Putamen (tissue), 1 donor: ENCODE measurements at regions not wholly inside any gene's neighbourhood (a gene's known extent, or its start where the extent isn't known, plus 50 kb on each side); places are given as distances from the start of the nearest gene placed in this dataset.

Source experiments
- DNase-seq: peaks from one replicate; pipeline ENCODE4 v3.0.0-alpha.2; 2016; ENCODE audit warnings: low spot score

- no peak for DNase-seq
Observed at GRCh38 chr15:39482459-39482858, 98.4 kb upstream of the THBS1 start.

GRCh38 chr15:39486621-39487457 is 94.0 kb upstream of the THBS1 start:
- no peak for DNase-seq

GRCh38 chr15:39487458-39487735 is 93.5 kb upstream of the THBS1 start:
- DNase-seq: no peak

- DNase-seq: no peak
Observed at GRCh38 chr15:39488516-39488915, 92.4 kb upstream of the THBS1 start.

DNA sequence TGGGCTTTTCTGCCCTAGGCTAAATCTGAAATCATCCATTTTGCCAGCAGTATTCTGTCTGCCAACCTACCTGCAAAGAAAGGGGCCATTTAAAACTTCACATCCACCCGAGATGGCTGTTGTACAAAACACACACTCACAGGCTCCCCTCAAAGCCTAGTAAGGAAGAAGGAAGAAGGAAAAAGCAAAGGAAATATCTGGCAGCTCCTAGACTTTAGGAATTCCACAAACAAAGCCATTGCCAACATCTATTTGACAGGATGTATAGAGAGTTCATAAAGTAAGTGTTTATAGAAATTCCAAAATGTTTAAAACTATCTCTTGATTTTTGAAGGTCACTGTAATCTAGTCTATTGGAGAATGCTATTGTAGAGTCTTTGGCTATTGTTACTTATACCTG is 91.9 kb upstream of the THBS1 start:
- DNase-seq: no peak

GRCh38 chr15:39491115-39491885 is 89.6 kb upstream of the THBS1 start:
- no peak for DNase-seq

- no peak for DNase-seq
Observed at GRCh38 chr15:39491886-39492490, 88.9 kb upstream of the THBS1 start.

DNA sequence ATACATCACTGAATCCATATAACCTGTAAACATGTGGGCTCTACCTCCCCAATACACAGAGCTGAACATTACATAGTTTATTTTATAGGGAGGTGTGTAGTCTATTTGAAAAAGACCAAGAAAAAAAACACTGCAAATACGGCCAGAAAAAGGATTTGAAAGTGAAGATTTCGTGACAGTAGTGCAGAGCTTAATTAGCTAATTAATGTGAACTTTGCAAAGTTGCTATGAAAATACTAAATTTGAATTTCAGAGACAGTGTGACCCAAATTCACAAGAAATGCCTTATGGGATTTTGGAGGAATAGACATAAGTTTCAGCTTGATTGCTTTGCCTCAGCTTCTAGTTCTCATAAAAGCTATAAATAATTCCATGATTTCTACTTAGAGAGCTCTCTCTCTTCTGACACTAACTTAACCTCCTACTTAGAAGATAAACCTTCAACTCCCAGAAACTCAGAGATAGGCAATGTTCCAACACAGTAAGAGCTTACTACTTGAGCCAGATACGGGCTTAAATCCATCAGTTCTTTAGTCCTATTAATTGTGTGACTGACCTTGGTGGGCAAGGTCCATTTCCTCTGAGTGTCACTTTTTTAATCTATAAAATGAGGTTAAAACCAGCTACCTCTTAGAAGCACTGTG is 87.3 kb upstream of the THBS1 start:
- DNase-seq: no peak

- DNase-seq: no peak
Observed at GRCh38 chr15:39494462-39494861, 86.4 kb upstream of the THBS1 start.

- no peak for DNase-seq
Observed at GRCh38 chr15:39495871-39496840, 84.7 kb upstream of the THBS1 start.

GRCh38 chr15:39497016-39497758 is 83.7 kb upstream of the THBS1 start:
- no peak for DNase-seq

DNA sequence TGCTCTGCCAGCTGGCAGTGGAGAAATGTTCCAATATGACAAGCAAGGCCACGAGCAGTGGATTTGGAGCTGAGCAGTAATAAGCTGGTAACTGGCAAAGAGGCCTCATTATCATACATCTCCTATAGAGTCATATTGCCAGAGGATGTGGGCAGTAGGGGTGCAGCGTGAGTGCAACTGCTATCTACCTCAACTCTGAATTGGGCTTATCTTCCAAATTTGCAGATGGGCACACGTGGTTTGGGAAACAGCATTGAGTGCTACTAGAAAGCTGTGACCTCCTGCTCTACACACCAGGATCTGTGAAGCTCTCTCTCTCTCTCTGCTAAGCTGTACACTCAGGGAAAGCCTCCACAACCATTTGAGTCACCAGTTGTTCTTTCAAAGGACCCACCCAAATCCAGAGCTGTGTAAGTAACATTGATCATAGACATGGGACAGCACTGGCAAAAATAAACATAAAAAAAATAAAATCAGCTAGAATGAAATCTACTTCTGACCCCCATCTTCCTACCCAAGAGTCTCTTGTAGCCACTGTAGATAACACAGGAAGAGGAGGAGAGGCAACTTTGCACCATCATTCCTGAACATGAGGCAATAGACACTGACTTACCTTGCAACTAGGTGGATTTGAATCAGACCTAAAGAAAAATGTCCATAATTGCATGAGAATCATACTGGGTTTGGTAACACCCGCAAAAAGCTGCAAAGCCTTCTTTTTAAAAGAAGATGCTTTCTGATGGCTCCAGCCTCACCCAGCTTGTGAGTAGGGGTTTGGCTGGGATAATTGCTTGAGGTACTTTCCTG is 82.9 kb upstream of the THBS1 start:
- no peak for DNase-seq

- DNase-seq: no peak
Observed at GRCh38 chr15:39498629-39499028, 82.2 kb upstream of the THBS1 start.

DNA sequence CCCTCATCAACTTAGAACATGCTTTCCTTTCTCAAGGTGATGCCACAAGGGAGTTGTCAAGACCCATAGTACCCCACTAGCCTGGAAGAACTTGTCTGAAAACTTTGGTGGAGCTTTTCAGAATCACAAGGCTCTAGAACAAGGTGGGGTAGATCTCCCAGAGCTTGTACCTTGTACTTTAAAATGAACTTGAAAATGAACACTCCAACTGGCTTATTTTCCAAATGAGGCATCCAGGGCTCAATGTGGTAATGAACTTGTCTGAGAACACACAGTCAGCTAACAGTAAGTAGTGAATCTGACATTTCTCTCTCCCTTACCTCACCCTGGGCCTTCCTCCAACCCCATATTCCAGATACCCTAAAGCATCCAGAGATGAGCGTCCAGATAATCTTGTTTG is 81.8 kb upstream of the THBS1 start:
- no peak for DNase-seq

DNA sequence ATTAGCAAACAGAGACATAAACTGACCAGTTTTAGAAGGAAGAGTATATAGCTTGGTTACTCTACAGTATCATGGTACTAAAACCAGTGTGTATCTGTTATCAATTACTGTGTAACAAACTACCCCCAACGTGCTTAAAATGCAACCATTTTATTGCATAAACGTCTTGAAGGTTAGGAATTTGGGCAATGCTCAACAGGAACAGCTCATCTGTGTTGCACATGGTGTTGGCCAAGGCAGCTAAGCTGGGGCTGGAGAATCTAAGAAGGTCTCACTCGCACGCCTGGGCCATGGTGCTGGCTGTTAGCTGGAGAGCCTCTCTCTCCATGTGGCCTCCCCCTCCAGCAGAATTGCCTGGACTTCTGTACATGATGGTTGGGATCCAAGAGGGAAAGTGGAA is 81.2 kb upstream of the THBS1 start:
- no peak for DNase-seq

DNA sequence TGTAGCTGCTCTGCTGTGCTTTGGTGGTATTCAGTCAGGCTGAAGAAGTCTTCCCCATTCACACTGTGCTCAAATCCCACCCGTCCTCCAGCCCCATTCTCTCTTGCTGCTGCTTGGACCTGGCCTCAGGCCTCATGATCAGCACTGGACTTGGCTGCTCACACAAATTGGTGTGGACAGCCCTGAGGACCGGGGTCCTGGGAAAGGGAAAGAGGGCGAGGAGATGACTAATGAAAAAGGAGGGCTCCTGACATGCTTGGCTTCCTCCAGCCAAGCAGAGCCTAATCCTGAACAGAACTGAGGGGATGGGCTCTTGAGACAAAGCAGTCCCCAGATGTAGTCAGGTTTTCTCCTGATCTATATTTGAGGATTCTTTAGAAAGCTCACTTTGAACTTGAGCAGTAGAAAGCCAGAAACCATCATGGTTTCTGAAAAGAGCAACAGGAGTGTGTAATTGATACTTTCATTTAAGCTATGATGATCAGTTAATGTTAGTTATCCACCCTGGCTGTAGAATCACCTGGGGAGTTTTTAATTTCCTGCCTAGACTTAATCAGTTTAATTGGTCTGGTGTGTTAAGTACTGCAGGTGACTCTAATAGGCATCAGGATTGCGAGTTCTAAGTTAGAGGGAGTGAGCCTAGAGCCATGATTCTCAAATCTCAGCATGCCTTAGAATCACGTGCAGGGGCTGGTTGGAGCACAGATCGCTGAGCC is 79.4 kb upstream of the THBS1 start:
- DNase-seq: no peak

DNA sequence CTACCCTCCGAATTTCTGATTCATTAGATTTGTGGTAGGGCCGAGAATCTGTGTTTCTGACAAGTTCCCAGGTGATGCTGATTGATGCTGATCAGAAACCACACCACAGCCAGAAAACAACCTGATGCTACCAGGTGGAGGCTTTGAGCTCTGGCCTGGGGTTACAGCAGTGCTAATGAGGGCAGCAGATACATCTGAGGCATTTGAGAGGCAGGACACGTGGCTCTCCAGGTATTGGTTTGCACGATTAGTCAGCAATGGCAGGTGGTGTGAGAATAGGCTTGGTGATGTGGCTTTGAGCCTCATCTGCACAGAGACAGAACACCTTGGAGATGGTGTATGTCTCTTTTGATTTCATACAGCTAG is 78.8 kb upstream of the THBS1 start:
- DNase-seq: no peak

DNA sequence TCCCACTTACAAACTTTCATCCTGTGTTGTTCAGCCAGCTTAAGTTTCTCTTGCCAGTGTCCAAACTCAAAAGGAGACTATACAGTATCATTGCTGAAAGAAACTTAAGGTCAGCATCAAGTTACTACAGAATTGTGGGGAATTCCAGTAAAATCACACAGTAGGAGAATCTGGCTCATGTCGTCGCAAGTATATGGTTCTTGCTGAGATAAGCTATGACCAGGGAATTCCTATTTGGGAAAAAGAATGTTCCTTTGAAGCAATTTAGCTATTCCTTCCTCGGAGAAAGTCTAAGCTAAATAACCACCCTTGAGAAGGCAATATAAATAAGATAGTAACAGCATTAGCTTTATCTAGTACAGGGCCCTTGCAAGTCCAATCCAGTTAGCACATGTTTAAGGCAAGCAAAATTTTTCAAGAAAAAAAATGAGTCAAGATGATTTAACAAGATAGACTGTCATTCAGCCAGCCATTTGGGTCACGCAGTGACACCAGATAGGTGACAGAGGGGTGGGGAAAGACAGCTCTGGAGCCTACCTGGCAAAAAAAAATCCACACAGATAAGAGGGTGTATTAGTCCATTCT is 78.2 kb upstream of the THBS1 start:
- no peak for DNase-seq

DNA sequence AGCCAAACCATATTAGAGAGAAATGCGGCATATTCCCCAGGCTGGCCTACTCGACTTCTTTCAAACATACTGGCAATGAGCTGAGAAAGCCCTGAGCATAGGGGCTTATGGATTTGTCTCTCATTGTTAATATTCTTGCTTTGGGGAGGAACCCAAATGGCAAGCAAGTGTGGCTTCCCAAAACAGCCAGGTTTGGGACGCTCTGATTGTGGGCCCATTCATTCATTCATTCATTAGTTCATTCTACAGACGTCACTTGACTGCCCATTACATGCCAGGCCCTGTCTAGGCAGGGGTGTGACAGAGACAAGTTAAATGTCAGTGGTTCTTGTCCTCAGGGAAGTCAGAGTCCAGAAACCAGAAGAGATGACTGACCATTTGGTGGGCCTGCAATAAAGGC is 77.4 kb upstream of the THBS1 start:
- no peak for DNase-seq
